ENCODE measurements at regions not wholly inside any gene's neighbourhood (a gene's known extent, or its start where the extent isn't known, plus 50 kb on each side); places are given as distances from the start of the nearest gene placed in this dataset.
"Not testable (repeated sequence)": the region's sequence is repeated elsewhere in the genome, so short reads cannot be mapped to it uniquely, and the experiment has no call there.

DNA sequence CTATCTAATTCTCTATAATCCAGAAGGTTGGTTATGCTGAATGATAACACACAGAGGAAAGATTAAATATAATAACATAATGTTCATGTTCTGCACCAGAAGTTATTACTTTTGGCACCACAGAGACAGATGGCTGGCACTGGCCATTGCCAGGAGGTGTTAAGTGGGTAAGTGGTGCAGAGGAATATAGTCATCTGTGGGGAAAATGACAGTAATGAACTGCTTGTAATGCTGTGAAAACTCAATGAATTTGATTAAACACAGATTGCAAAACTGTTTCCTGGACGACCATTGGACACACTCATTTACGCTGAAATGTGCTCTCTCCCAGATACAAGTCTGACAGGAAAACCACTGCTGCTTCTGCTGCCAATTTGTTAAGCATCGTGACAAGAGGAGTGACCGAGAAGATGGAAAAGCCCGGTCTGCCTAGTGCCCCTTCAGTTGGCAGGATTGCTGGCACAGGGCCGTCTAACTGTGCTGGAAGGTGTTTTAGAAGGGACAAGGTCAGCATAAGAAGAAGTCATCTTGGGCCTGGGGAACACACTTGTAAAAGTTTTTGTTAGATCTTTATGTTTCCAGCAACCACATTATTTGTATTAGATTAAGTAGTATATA lies 567.4 kb downstream of the CBLN4 start:
- no peak for ATAC-seq (ENCODE audit: insufficient number of reproducible peaks, low FRiP score, low read depth)
- H3K4me1 ChIP-seq (ENCODE audit: control insufficient read depth in 1 of 2, low read depth in 2 of 2), result peaks cover 0 to 13% of the 10 kb centered on the region in 2 donors
- H3K9me3 ChIP-seq, result no peaks in the 10 kb centered on the region
- no peaks in the 10 kb centered on the region for H3K27me3 ChIP-seq (replicated peaks; ENCODE audit: insufficient read depth)
- H3K4me3 ChIP-seq, result no peak overlapping the region
- no peak overlapping the region for H3K27ac ChIP-seq
- TF ChIP-seq, protein P1, sequence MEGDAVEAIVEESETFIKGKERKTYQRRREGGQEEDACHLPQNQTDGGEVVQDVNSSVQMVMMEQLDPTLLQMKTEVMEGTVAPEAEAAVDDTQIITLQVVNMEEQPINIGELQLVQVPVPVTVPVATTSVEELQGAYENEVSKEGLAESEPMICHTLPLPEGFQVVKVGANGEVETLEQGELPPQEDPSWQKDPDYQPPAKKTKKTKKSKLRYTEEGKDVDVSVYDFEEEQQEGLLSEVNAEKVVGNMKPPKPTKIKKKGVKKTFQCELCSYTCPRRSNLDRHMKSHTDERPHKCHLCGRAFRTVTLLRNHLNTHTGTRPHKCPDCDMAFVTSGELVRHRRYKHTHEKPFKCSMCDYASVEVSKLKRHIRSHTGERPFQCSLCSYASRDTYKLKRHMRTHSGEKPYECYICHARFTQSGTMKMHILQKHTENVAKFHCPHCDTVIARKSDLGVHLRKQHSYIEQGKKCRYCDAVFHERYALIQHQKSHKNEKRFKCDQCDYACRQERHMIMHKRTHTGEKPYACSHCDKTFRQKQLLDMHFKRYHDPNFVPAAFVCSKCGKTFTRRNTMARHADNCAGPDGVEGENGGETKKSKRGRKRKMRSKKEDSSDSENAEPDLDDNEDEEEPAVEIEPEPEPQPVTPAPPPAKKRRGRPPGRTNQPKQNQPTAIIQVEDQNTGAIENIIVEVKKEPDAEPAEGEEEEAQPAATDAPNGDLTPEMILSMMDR (IDR thresholded peaks at IDR 0.05), result no peak
- DNase-seq (ENCODE audit: low spot score), result no peak
- no peaks in the 10 kb centered on the region for H3K36me3 ChIP-seq

DNA sequence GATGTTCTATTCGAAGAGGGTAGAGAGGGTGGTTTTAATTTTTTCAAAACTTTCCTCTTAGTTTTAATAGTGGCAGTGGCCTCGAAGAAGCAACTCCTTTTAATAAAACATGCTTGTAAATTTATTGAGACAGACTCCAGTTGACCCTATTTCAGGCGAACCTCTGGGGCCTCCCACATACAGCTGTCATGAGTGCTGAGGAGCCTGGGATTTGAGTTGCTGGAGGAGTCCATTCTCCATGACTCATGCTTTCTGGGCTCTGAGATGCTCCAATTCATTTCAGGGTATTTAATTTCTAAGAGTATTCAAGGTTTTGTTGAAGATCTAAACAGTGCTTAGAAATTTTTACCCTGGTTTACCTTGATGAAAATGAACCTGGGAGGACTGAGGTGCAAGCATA lies 580.4 kb downstream of the CBLN4 start:
- Histone ChIP-seq H3K36me3 (no peaks in the 10 kb centered on the region), H3K4me3 (no peak overlapping the region), H3K4me1 (ENCODE audit: control insufficient read depth in 1 of 2, low read depth in 2 of 2) (no peaks in the 10 kb centered on the region), H3K27ac (no peak overlapping the region), H3K9me3 (no peaks in the 10 kb centered on the region), H3K27me3 (replicated peaks; ENCODE audit: insufficient read depth) (no peaks in the 10 kb centered on the region)
- ATAC-seq (ENCODE audit: insufficient number of reproducible peaks, low FRiP score, low read depth), result no peak
- TF ChIP-seq, protein P1 (IDR thresholded peaks at IDR 0.05), result no peak
- DNase-seq (ENCODE audit: low spot score), result no peak

DNA sequence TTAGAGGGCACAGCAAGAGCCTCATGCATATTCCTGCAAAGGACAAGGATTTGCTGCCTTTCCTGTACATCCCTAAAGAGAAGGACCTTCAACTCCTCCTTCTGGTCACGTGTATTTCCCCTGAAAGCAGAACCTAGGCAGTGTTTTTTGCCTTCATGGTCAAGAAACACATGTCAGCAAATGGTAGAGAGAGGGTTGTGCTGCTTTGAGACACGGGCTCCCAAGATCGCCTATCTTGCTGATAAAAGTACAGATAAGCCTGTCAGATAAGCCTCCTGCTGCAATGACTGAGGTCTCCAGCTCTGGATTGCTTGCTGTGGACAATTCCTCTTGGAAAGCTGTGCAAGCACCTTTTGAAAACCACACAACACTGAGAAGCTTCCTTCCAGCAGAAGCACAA lies 580.8 kb downstream of the CBLN4 start:
- TF ChIP-seq, protein P1 (IDR thresholded peaks at IDR 0.05), result no peak

DNA sequence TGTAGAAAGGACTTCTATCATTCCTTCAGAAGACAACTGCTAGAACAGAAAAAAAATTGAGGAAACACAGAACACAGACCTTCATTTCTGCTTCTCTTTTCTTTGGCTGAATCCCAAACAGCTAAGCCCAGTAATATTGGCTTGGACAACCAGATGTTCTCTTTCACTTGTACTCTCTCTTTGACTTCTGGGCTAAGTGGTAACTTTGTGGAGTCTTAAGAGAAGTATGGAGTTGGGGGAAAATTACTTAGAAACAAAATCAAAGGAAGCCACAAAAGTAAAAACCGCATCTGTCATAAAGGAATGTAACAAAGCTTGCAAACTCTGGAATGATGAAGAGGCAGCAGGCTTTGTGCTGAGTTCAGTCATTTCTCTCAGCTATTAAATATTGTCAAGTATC lies 587.5 kb downstream of the CBLN4 start:
- DNase-seq (ENCODE audit: low spot score), result no peak
- Histone ChIP-seq H3K4me1 (ENCODE audit: control insufficient read depth in 1 of 2, low read depth in 2 of 2) (no peaks in the 10 kb centered on the region), H3K27ac (no peak overlapping the region), H3K36me3 (no peaks in the 10 kb centered on the region), H3K27me3 (replicated peaks; ENCODE audit: insufficient read depth) (no peaks in the 10 kb centered on the region), H3K4me3 (no peak overlapping the region), H3K9me3 (no peaks in the 10 kb centered on the region)
- TF ChIP-seq, protein P1 (IDR thresholded peaks at IDR 0.05), result no peak
- ATAC-seq (ENCODE audit: insufficient number of reproducible peaks, low FRiP score, low read depth), result no peak

More for the DNA sequence above, 580.8 kb downstream of the CBLN4 start:
- Histone ChIP-seq H3K4me1 (ENCODE audit: control insufficient read depth in 1 of 2, low read depth in 2 of 2) (no peaks in the 10 kb centered on the region), H3K4me3 (no peak overlapping the region), H3K9me3 (no peaks in the 10 kb centered on the region), H3K36me3 (no peaks in the 10 kb centered on the region), H3K27ac (no peak overlapping the region), H3K27me3 (replicated peaks; ENCODE audit: insufficient read depth) (no peaks in the 10 kb centered on the region)
- DNase-seq (ENCODE audit: low spot score) (no peak), ATAC-seq (ENCODE audit: insufficient number of reproducible peaks, low FRiP score, low read depth) (no peak)

DNA sequence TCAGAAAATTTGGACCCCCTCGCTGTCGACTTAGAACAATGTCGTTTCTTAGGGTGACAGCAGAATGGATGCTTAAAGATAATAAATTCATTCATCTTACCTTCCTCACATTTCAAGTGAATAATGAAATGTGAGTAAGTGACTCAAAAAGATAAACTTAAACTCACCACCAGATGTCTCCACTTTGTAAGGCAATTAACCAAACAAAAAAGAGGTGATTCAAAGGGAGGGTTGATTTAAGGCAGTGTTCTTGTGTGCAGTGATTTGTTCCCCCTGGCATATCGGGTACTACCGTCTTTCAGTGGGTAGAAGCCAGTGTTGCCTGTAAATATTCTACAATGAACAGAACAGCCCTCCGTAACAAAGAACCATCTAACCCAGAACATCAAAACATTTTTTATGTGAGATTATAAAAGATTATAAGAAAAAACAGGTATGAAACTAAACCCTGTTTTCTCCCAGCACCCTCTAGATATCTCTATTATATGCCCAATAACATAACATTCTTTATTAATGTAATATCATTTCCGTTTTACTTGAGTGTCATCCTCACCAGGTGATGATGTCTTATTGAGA lies 589.7 kb downstream of the CBLN4 start:
- Histone ChIP-seq H3K4me3 (no peak overlapping the region), H3K36me3 (no peaks in the 10 kb centered on the region), H3K9me3 (no peaks in the 10 kb centered on the region), H3K27ac (no peak overlapping the region), H3K4me1 (ENCODE audit: control insufficient read depth in 1 of 2, low read depth in 2 of 2) (no peaks in the 10 kb centered on the region), H3K27me3 (replicated peaks; ENCODE audit: insufficient read depth) (no peaks in the 10 kb centered on the region)
- TF ChIP-seq, protein P1 (IDR thresholded peaks at IDR 0.05), result peak; percentile 29
- no peak for ATAC-seq (ENCODE audit: insufficient number of reproducible peaks, low FRiP score, low read depth)
- DNase-seq (ENCODE audit: low spot score), result no peak

DNA sequence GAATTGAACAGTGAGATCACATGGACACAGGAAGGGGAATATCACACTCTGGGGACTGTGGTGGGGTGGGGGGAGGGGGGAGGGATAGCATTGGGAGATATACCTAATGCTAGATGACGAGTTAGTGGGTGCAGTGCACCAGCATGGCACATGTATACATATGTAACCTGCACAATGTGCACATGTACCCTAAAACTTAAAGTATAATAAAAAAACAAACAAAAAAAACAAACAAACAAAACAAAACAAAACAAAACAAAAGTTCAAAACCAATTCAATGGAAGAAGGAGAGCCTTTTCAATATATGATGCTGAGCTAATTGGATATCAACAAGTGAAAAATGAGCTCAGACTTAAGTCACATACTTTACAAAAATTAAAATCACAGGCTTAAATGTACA lies 592.8 kb downstream of the CBLN4 start:
- H3K36me3 ChIP-seq; H3K27ac ChIP-seq; H3K4me3 ChIP-seq; ATAC-seq (ENCODE audit: insufficient number of reproducible peaks, low FRiP score, low read depth); H3K4me1 ChIP-seq (ENCODE audit: control insufficient read depth in 1 of 2, low read depth in 2 of 2); DNase-seq (ENCODE audit: low spot score); H3K27me3 ChIP-seq (replicated peaks; ENCODE audit: insufficient read depth); H3K9me3 ChIP-seq: not testable (repeated sequence)
